ENCODE measurements at regions not wholly inside any gene's neighbourhood (a gene's known extent, or its start where the extent isn't known, plus 50 kb on each side); places are given as distances from the start of the nearest gene placed in this dataset.
A peak's percentile ranks its signal among the peaks of the same experiment; 100 is the strongest.

DNA sequence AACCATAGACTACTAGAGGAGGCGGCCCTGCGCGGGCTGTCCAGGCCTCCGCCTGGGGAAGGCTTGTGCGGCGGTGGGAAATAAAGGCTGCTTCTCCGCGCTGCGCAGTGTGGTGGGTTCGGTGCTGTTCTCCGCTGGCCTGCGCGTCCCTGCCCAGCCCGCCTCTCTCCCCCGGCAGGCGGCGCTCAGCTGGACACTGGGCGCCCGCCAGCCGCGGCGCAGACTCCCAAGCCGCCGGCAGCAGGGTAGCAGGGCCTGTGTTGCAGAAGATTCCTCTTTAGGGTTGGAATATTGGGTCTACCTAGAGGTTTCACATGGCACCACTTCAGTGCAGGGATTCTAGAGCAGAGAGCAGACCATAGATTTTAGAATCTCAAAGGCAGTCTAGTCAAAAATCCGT, 66.1 kb upstream of the ZPBP start:
- WGBS (ENCODE audit: insufficient coverage), result over 99% methylated on average over 25 of the region's 25 CpGs
- CTCF ChIA-PET, result no interaction called here
- no peak overlapping the region for H2AFZ ChIP-seq (ENCODE audit: insufficient read depth, low read depth, low read length, poor library complexity, severe bottlenecking)

DNA sequence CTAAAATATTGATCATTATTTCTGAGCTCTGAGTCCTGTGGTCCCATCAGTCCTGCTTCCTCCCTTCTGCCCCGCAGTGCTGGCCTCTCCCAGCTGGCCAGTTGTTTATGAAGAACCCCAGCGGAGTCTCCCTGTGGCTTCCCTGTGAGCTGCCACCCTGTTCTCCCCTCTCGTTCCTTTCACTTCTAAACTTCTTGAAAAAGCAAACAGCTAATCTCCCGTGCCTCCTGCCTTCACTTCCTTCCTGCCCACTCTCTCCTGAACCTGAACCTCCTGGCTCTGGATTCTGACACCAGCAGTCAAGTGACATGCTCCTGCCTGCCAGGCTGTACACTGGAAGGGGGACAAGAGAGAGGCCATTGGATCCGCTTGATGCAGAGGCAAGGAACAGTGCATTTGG, 63.7 kb upstream of the ZPBP start:
- intact Hi-C loops (cut with micrococcal nuclease), result no loop called here
- peak overlapping the region; percentile 76 for H2AFZ ChIP-seq (ENCODE audit: insufficient read depth, low read depth, low read length, poor library complexity, severe bottlenecking)
- 22% methylated on average over 5 of the region's 5 CpGs for WGBS (ENCODE audit: insufficient coverage)
- H3K27ac Mint-ChIP-seq, result peak overlapping the region; percentile 73
- H3K79me2 ChIP-seq (ENCODE audit: control insufficient read depth, insufficient read depth, low read length), result no peaks in the 10 kb centered on the region
- no peaks in the 10 kb centered on the region for H3K36me3 ChIP-seq (replicated peaks in 1 of 2; ENCODE audit: control extremely low read depth in 1 of 2, control insufficient read depth in 1 of 2, extremely low read depth in 1 of 2, insufficient read depth in 2 of 2, low read length in 1 of 2)
- H3K27me3 ChIP-seq (replicated peaks in 1 of 4; ENCODE audit: control extremely low read depth in 1 of 4, control insufficient read depth in 3 of 4, insufficient read depth in 4 of 4, low read length in 3 of 4), result no peaks in the 10 kb centered on the region
- peak overlapping the region; percentile 11 for H3K9ac ChIP-seq (ENCODE audit: low read length)
- peak overlapping the region in 1 of 5 experiments; percentile 16 for H3K4me3 ChIP-seq (ENCODE audit: control extremely low read depth in 1 of 5, extremely low read depth in 1 of 5, insufficient read depth in 1 of 5, low read depth in 2 of 5, low read length in 4 of 5)
- peak overlapping the region in 1 of 2 donors; percentile 12 for H3K27ac ChIP-seq (ENCODE audit: low read length in 2 of 2)
- peaks cover 25% of the 10 kb centered on the region in 2 donors for H3K4me1 ChIP-seq (ENCODE audit: control insufficient read depth in 2 of 2, insufficient read depth in 2 of 2, low read length in 2 of 2)
- H3K27me3 Mint-ChIP-seq, result no peaks in the 10 kb centered on the region
- H3K4me2 ChIP-seq (replicated peaks; ENCODE audit: low read depth, low read length, poor library complexity, severe bottlenecking), result peak overlapping the region; percentile 49
- TF ChIP-seq, protein P1, sequence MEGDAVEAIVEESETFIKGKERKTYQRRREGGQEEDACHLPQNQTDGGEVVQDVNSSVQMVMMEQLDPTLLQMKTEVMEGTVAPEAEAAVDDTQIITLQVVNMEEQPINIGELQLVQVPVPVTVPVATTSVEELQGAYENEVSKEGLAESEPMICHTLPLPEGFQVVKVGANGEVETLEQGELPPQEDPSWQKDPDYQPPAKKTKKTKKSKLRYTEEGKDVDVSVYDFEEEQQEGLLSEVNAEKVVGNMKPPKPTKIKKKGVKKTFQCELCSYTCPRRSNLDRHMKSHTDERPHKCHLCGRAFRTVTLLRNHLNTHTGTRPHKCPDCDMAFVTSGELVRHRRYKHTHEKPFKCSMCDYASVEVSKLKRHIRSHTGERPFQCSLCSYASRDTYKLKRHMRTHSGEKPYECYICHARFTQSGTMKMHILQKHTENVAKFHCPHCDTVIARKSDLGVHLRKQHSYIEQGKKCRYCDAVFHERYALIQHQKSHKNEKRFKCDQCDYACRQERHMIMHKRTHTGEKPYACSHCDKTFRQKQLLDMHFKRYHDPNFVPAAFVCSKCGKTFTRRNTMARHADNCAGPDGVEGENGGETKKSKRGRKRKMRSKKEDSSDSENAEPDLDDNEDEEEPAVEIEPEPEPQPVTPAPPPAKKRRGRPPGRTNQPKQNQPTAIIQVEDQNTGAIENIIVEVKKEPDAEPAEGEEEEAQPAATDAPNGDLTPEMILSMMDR (IDR thresholded peaks at IDR 0.05), result no peak
- TF ChIP-seq EZH2 (IDR thresholded peaks at IDR 0.05; ENCODE audit: borderline replicate concordance, insufficient read depth, low read depth, low read length, poor library complexity, severe bottlenecking), result no peak
- H3K9me3 ChIP-seq (ENCODE audit: control extremely low read depth in 1 of 3, control insufficient read depth in 2 of 3, insufficient read depth in 1 of 3, low read length in 2 of 3), result no peaks in the 10 kb centered on the region
- ATAC-seq (ENCODE audit: low read depth) (no peak), DNase-seq (no peak)
- H3K4me3 Mint-ChIP-seq, result peak overlapping the region; percentile 65
- H3K9me3 Mint-ChIP-seq (ENCODE audit: insufficient read depth), result peaks cover 2% of the 10 kb centered on the region
- peaks cover 40% of the 10 kb centered on the region for H3K4me1 Mint-ChIP-seq
- POLR2A ChIA-PET, result no interaction called here
- no peaks in the 10 kb centered on the region for H4K20me1 ChIP-seq (ENCODE audit: control insufficient read depth, insufficient read depth, low read length, poor library complexity, severe bottlenecking)
- CTCF ChIA-PET, result interaction anchor here (0.6 to 2.6 kb wide), 2 partner anchors 14 to 48 kb away, joined by 3 to 8 read pairs; no protein-coding TSS in a partner anchor

More for the DNA sequence above, 66.1 kb upstream of the ZPBP start:
- no peaks in the 10 kb centered on the region for H3K36me3 ChIP-seq (replicated peaks in 1 of 2; ENCODE audit: control extremely low read depth in 1 of 2, control insufficient read depth in 1 of 2, extremely low read depth in 1 of 2, insufficient read depth in 2 of 2, low read length in 1 of 2)
- H3K27me3 ChIP-seq (replicated peaks in 1 of 4; ENCODE audit: control extremely low read depth in 1 of 4, control insufficient read depth in 3 of 4, insufficient read depth in 4 of 4, low read length in 3 of 4), result no peaks in the 10 kb centered on the region
- ATAC-seq (ENCODE audit: low read depth), result no peak
- TF ChIP-seq EZH2 (IDR thresholded peaks at IDR 0.05; ENCODE audit: borderline replicate concordance, insufficient read depth, low read depth, low read length, poor library complexity, severe bottlenecking), result no peak
- TF ChIP-seq, protein P1 (IDR thresholded peaks at IDR 0.05), result no peak
- no peaks in the 10 kb centered on the region for H4K20me1 ChIP-seq (ENCODE audit: control insufficient read depth, insufficient read depth, low read length, poor library complexity, severe bottlenecking)
- H3K9ac ChIP-seq (ENCODE audit: low read length), result no peak overlapping the region
- peaks cover 26% of the 10 kb centered on the region for H3K4me1 Mint-ChIP-seq
- POLR2A ChIA-PET, result no interaction called here
- H3K27ac ChIP-seq (ENCODE audit: low read length in 2 of 2), result no peak overlapping the region
- H3K79me2 ChIP-seq (ENCODE audit: control insufficient read depth, insufficient read depth, low read length), result no peaks in the 10 kb centered on the region
- intact Hi-C loops (cut with micrococcal nuclease), result no loop called here
- H3K4me3 ChIP-seq (ENCODE audit: control extremely low read depth in 1 of 5, extremely low read depth in 1 of 5, insufficient read depth in 1 of 5, low read depth in 2 of 5, low read length in 4 of 5), result no peak overlapping the region
- H3K9me3 ChIP-seq (ENCODE audit: control extremely low read depth in 1 of 3, control insufficient read depth in 2 of 3, insufficient read depth in 1 of 3, low read length in 2 of 3), result no peaks in the 10 kb centered on the region
- H3K27me3 Mint-ChIP-seq, result no peaks in the 10 kb centered on the region
- no peak overlapping the region for H3K4me2 ChIP-seq (replicated peaks; ENCODE audit: low read depth, low read length, poor library complexity, severe bottlenecking)
- H3K27ac Mint-ChIP-seq, result no peak overlapping the region
- no peak for DNase-seq
- peaks cover 16 to 18% of the 10 kb centered on the region in 2 donors for H3K4me1 ChIP-seq (ENCODE audit: control insufficient read depth in 2 of 2, insufficient read depth in 2 of 2, low read length in 2 of 2)
- peaks cover 2% of the 10 kb centered on the region for H3K9me3 Mint-ChIP-seq (ENCODE audit: insufficient read depth)
- H3K4me3 Mint-ChIP-seq, result no peak overlapping the region

Measured in B cell (primary cell).